AG08395 (cell line): ENCODE measurements at regions not wholly inside any gene's neighbourhood (a gene's known extent, or its start where the extent isn't known, plus 50 kb on each side); places are given as distances from the start of the nearest gene placed in this dataset.
"Not testable (repeated sequence)": the region's sequence is repeated elsewhere in the genome, so short reads cannot be mapped to it uniquely, and the experiment has no call there.

ENCODE experiments used
- DNase-seq: peaks from one replicate; pipeline ENCODE4 v3.0.0; 2012; ENCODE audit warnings: mixed read lengths, low spot score

DNA sequence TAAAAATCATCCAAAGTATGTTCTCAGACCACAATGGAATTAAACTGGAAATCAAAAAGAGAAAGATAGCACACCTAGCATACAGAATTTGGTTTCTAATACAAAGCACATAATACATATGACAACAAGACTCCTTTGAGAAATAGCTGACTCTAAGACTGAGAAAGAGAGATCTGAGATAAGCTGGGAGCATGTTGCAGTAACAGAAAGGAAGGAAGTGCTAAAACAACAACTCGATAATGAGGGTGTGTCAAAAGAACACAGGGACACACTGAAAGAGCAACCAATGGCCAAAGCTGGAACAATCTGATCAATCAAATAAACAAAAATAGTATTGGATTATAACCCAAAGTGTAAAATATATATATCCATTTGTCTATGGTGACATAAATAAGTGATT, 586.6 kb downstream of the C4orf33 start:
- DNase-seq, result no peak

DNA sequence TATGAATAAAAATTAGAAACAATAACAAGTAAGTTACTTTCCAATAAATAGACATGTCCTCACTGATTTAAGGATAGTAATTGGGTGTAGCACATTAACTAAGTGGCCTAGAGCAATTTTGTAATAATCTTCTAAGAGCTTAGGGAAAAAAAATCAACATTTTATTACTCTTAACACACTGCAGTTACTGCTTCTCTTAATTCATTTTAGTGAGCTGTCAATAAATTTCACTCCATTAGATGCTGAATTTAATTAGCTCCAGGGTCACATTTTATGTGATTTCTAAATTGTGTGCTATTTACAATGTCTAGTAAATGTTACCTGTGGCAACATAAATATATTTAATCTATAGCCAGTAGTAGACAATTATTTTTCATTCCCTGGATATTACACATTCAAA, 612.0 kb downstream of the C4orf33 start:
- no peak for DNase-seq

DNA sequence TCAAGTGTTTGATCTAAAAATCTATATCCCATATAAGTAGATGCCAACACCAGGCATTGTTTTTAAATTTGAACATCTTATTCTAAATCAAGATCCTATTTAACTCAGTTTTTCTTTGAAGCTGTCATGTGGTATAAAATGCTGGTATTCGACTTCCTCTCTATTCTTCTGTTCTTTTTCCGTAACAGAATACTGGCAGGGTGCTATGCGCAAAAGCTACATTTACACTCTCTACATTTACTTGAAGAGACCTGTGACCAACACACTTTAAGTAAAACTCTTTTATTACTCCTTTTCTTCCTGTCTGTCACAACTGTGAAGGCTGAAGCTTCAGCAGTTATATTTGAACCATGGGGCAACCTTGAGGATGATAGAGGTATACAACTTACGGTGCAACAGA, 612.8 kb downstream of the C4orf33 start:
- no peak for DNase-seq

DNA sequence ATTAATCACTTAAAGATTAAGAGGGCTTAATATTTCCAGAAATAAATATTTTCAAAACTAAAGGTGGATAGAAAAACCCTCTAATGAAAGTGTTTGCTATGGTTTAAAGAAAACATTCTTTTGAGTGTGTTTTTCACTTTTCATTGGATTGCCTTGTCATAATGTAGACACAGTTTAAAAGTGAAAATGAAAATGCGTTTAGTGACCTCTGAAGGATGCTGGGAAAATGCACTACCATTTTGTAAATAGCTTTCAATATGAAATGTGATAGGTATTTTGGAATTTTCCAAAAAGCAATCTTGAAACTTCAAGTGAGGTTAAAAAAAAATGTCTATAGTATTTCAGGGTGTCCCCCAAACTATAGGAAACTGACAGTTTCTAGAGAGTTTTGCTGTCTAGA, 642.2 kb downstream of the C4orf33 start:
- no peak for DNase-seq

DNA sequence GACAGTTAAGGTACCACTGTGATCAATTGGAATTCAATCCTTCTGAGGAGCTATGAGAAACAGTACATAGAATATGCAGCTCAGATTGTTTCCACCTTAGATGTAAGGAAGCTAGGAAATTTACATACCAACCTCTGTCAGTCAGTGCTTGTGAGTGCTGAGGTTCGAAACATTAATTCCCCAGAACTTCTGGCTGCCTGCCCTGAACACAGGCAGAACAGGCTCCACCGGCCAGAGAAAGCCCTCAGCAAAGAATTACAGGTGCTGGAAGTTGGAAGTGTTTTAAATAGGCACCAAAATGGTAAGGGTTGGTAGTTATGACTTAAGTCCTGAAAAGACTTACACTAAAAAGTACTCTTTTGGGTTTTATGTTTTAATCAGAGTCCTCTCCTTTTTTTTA, 651.8 kb downstream of the C4orf33 start:
- no peak for DNase-seq

DNA sequence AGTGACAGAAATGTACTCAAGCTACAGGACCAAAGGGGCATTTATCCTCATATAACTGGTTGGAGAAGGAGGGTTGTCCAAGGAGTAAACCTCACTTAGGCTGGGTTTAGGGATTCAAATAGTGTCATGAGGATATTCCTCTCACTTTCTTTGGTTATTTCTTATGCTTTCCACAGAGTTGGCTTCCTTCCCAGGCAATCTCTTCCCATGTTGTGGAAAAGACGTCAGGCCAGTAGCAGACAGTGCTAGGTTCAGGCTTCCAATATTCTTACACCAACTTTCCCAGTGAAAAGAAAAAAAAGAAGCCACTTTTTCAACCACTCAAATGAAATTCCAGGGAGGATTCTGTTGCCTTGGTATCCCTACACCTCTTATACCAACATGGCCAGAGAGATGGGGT, 653.0 kb downstream of the C4orf33 start:
- DNase-seq, result no peak

GRCh38 chr4:129751646-129752045, 655.7 kb downstream of the C4orf33 start:
- no peak for DNase-seq

- no peak for DNase-seq
These were observed 687.6 kb downstream of the C4orf33 start for GRCh38 chr4:129783596-129783995.

DNA sequence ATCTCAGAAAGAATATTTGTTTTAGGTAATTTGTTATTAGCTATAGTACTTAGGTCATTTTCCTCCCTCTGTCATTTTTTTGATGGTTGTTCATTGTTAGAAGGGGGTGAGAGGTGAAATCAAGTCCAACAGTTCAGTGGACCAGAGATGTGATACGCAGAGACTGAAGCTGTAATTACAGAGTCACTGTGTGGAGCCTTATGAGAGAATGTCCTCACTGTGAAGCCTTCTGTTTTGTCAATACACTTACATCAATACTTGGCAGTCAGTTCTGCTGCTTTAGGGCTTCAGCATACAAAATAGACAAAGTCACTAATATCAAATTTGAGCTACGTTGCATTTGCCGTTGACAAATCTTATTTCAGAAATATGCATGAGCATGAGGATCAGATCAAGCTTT, 692.5 kb downstream of the C4orf33 start:
- DNase-seq, result no peak

DNA sequence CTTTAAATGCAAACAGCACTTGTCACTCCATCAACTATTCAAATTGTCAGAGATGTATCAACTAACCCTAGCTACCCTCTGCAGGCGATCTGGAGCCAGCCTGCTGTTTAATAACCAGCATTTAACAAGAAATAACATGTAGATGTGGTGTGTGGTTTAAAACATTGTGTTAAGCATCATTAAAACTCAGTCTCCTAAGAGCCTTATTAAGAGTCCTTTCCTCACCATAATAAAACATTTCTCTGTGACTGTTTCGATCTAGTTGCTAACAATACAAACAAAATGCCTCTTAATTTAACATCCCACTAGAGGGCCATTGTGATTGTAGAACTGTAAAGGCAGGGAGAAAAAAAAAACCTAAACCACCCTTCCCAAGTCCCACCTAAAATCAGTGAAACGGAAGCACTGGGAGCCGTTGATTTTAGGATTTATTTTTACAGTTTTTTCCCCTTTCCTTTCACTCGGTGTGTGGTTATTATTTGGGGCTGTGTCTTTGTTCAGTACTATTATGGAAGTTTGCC, 708.6 kb downstream of the C4orf33 start:
- no peak for DNase-seq

DNA sequence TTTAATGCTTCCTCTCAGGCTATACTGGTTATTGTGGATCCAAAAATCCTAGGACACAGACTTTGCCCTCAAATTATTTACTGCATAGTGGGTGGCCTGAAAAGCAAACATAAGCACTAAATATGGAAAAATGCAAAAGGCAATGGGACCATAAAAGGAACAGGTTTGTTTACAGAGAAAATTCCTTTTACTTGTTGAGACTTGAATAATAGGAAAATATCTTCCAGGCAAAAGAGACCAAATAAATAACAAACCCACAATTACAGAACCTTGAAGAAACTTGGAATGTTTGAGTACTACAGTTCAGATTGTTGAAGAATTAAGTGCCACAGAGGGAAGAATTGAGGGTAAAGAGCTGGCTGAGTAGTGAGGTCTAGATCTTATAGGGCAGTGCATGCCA, 711.0 kb downstream of the C4orf33 start:
- no peak for DNase-seq

GRCh38 chr4:129808242-129808641, 712.3 kb downstream of the C4orf33 start:
- DNase-seq, result no peak

DNA sequence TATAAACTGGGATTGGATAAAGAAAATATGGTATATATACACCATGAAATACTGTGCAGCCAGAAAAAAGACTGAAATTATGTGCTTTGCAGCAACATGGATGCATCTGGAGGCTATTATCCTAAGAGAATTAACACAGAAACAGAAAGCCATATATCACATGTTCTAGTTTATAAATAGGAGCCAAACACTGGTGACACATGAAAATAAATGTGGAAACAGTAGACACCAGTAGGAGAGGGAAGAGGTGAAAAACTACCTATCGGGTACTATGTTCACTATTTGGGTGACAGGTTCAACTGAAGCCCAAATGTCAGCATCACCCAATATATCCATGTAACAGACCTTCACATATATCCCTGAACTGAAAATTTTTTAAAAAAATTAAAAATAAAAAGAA, 725.1 kb downstream of the C4orf33 start:
- DNase-seq, result no peak

DNA sequence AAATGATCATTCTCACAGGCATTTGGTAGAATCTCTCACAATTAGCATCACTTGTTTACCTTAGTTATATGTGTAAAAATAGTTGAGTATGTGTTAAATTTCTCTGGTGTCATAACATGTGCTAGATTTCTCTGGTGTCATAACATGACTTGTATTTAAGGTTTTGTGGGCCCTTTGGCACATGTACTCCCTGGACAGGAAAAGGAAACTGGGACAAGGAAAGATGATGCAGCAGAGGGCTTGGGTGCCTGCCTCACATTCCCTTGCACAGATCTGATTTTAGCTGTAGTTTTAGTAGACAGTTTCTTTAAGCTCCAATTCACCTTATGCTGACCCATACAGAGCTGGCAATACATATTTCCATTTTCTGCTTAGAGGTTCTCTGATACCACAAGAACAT, 726.0 kb downstream of the C4orf33 start:
- DNase-seq, result no peak

DNA sequence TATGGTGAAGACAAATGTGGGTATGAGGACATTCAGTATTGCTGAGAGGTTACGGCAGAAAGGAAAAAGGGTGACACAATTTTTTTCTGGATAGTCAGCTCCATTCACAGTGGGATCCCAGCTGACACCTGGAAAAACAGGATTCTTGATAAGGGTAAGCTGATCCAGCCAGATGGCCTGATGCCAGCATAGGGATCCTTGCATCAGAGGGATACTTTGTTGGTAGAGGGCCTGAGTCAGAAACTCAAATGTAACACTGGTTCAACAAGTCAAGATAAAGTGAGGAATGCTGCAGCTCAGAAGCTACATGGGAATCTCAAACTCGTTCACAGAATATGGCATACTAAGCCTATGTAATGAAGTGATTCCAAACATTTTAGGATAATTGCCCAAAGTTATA, 726.7 kb downstream of the C4orf33 start:
- no peak for DNase-seq

- no peak for DNase-seq
These were observed 727.2 kb downstream of the C4orf33 start for GRCh38 chr4:129823105-129823504.

GRCh38 chr4:129829373-129829772, 733.4 kb downstream of the C4orf33 start:
- DNase-seq, result no peak

DNA sequence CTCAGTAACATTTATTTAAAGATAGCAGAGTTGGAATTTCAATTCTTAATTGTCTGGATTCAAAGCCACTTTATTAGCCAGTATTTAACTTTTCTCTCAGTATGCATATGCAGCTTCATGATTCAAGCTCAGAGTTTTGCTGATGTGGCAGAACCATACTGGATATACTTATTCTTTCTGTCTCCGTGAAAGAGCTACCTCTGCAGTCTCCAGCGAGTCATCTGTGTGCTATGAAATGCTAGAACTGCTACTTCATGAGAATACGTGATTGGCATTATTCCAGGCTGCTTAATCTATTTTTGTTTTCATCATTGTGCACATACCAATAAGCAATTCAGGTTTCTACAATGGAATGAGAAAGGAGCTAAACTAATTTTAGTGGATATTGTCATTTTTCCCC, 743.7 kb downstream of the C4orf33 start:
- DNase-seq, result no peak

GRCh38 chr4:129842096-129842495, 746.1 kb downstream of the C4orf33 start:
- DNase-seq, result no peak

DNA sequence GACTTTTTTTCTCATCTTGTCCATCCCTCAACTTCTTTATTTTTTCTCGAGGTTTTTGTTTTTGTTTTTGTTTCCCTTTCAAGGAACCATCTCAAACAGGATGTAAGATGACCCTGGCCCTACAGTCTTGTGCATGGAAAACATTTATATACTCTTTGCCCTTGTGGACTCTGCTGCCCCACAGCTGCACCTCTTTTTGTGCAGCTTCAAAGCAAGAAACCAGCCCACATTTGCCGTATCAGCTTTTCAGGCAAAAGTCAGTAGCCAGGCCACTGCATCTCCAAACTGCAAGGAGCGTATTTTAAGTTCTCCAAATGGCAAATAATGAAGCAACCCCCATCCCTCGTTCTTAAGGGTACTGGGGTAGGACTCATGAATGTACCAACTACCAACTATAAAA, 756.5 kb downstream of the C4orf33 start:
- no peak for DNase-seq

GRCh38 chr4:129853685-129854467, 757.9 kb downstream of the C4orf33 start:
- DNase-seq, result not testable (repeated sequence)

GRCh38 chr4:129862461-129862860, 766.5 kb downstream of the C4orf33 start:
- DNase-seq, result no peak

GRCh38 chr4:129863206-129863605, 767.3 kb downstream of the C4orf33 start:
- DNase-seq, result no peak

DNA sequence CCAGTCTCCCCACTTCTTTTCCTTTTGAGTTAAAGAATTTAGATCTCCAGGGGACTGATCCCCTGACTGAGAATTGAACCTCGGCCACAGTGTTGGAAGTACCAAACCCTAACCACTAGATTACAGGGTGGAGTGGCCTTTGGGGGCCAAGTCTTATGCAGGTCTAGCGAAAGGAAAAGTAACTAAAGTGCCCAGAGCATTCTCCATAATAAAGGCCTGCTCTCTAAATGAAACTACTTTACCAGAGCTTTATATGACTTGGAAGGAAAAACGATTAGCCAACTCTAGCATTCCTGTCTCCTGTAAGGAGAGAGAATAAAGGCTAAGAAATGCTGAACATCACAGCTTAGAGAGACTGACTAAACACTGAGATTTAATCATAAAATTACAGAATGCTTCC, 788.0 kb downstream of the C4orf33 start:
- no peak for DNase-seq
